Activated CD4-positive, alpha-beta T cell treated with anti-CD3 and anti-CD28 coated beads, Interleukin-2, amount 50 U/mL, for 1 hour (primary cell): ENCODE measurements at regions not wholly inside any gene's neighbourhood (a gene's known extent, or its start where the extent isn't known, plus 50 kb on each side); places are given as distances from the start of the nearest gene placed in this dataset.

Source experiments
- DNase-seq: peaks from one replicate; pipeline ENCODE4 v3.0.0-alpha.2; 2020

DNA sequence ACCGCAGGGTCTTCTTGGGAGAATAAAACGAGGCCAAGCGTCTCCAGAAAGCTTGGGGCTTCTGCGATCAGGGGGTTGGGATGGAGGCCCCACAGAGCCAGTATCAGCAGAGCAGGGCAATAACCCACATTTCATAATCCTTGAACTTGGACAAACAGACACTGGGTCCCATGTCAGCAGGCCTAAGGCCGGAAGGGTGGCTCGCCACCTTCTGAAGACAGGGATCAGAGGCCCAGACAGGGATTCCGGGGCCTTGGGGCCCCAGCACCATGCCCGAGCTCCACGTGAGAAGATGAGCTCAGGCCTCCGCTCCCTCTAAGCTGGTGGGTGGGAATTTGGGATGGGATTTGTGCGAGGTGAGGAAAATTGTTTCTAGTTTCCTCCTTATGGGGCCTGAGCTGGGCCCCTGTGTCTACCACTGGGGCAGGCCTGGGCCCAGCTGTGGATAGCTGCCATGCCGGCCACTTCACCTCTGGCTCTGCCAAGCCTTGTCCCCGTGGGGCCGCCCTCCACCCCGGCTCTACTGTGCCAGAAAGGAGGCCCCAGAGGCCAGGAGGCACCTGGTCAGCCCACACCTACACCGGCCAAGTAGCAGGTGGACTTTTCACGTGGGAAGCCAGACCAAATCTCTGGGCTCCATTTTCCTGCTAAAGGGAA lies 67.2 kb upstream of the DLK1 start:
- no peak for DNase-seq

- DNase-seq, result no peak
These were observed 66.2 kb upstream of the DLK1 start for GRCh38 chr14:100660498-100660881.

- DNase-seq, result no peak
These were observed 65.6 kb upstream of the DLK1 start for GRCh38 chr14:100660882-100661635.

DNA sequence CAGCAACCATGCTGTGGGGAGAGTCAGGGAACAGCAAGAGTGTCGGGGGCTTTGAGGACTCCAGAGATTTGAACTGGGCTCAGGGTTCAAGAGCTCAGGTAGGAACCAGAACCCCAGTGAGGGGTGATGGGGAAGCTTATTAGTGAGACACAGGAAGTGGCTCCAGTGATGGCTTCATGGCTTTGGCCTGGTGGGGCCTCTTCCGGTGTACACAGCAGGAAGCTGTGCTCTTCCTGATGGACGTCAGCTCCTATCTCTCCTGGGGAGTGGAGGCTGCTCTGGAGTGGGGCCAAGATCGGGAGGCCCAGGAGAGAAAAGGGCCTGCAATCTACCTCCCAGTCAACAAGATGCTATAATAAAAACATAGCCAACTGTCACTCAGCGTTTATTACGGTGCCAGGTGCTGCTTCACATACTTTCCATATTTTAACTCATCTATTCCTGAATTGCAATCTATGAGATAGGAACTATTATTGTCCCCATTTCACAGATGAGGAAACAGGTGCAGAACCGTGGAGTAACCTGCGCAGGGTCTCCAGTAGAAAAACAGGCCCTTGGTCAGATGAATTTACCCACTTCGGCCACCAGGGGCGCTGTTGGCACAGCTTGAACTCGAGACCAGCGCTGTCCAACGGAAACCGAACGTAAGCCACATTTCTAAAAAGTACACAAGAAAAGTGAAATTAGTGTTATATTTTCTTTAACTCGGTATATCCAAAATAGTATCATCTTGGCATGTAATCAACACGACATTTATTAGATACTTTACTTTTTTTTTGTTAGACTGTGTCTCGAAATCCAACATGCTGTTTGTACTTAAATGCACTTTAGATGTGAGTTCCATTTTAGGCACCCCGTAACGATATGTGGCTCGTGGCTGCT lies 63.6 kb upstream of the DLK1 start:
- peak; percentile 57 for DNase-seq

DNA sequence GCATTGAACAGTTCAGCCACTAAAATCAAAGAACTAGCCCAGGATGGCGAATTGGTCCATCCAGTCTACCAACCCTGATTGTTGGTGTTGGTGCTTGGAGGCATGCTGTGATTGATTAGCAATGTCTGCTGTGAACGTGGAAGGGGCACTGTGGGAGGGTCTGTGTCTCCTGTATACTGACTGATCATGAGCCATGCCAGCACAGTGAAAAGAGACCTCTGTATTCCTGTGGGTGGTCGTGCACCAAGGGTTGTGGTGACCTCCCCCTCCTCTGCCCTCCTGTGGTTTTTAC lies 63.0 kb upstream of the DLK1 start:
- DNase-seq, result no peak

- no peak for DNase-seq
These were observed 62.5 kb upstream of the DLK1 start for GRCh38 chr14:100664231-100664630.

DNA sequence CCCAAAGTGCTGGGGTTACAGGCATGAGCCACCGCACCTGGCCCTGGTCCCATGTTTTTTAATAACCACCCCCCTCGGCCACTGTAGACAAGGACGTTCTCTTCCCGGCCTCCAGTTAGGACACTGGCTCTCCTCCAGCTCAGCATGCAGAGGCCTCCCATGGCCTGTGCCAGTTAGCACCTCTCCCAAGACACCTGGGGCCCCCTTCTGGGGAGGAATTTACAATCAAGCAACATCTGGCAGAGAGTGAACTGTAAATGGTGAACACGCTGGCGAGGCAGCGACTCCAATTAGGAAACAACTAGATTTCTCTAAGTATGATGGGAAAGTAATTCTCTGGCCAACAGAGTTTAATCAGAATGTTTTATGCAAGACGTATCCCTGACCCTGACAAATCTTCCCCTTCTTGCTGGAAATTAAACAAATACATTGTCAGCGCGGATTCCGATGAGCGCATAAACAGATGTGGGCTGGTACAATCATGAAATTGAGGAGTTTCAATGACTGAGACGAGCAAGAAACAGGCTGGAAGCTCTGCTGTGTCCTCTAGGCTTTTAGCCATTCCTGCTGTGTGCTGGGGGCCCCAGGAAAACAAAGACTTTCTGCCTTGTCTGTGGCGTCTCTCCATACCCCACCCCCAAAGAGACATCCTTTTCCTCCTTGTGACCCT lies 61.7 kb upstream of the DLK1 start:
- DNase-seq, result no peak

DNA sequence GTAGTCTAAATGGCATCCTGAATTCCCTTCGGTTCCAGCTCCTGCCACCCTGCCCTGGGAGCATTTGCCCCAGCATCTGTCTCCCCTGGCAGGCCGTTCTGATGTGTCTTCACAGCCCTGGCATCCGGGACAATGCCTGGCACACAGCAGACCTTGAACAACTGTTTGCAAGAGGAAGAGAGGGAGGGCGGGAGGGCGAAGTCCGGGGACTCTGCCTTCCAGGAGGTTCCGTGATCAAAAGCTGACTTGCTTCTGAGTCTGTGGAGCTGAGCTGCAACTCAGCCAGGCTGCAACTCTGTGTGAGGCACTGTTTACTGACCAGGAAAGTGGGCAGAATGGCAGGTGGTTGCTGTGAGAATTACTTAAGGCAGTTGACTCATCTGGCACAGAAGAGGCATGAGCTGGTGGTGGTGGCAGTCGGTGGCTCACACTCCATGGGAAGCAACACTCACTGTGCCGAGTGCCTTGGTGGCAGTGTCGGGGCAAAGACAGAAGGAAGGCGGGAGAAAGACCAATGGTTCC lies 61.1 kb upstream of the DLK1 start:
- DNase-seq, result no peak

DNA sequence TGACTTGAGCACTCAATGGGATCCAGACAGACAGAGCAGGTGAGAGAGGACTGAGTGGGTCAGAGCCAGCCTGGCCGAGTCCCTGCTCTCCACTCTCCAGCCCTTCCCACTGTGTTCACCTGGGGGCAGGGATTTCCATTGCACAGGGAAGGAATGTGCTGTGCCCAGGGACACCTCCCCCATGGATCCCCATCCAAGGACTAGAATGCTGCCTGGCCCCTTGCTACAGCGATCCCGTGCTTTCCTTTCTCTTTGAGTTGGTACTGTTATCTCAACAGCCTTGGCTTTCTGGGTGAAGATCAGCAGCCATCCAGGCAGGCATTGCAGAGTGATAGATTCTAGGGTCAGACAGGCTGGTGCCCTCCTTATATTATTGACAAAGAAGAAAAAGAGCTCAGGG lies 60.3 kb upstream of the DLK1 start:
- no peak for DNase-seq

- no peak for DNase-seq
These were observed 59.8 kb upstream of the DLK1 start for GRCh38 chr14:100666851-100667250.

DNA sequence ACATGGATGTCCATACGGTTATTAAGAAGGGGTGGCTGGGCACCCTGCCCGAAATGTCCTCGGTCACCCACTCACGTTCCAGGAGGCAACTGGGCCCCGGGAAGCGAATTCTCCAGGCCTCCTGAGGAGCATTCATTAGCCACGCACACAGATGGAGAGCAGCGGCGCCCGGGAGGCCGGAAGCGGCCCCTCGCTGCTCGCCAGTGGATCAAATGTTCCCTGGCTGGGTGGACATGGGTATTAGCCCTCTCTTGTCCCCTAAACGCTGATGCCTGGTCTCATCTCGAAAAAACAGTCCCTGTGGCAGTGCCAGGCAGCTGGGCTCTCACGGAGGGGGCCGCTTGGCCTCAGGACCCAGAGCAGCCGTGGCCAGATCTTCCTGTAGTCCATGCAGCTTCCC lies 59.0 kb upstream of the DLK1 start:
- DNase-seq, result no peak

GRCh38 chr14:100668352-100668751 lies 58.3 kb upstream of the DLK1 start:
- DNase-seq, result no peak

DNA sequence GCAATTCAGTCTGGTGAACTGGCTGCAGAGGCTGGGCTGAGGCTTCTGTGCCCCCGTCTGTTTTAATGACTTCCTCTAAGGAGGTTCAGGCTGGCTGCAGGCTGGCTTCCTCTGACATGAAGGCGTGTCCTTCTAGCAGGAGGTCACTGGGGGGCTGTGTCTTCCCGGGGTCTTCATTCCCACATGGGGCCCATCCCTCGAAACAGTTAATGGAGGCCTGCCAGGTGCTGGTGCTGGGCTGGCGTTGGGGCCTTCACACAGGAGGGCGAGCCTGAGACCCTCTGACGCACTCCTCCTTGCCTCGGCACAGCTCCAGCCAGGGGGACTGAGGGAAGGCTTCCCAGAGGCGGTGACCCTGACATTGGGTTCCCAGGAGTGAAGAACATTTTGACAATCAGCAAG lies 57.7 kb upstream of the DLK1 start:
- no peak for DNase-seq

- no peak for DNase-seq
These were observed 57.2 kb upstream of the DLK1 start for GRCh38 chr14:100669468-100669867.

- no peak for DNase-seq
These were observed 56.5 kb upstream of the DLK1 start for GRCh38 chr14:100670017-100670752.

- no peak for DNase-seq
These were observed 56.0 kb upstream of the DLK1 start for GRCh38 chr14:100670753-100671049.

DNA sequence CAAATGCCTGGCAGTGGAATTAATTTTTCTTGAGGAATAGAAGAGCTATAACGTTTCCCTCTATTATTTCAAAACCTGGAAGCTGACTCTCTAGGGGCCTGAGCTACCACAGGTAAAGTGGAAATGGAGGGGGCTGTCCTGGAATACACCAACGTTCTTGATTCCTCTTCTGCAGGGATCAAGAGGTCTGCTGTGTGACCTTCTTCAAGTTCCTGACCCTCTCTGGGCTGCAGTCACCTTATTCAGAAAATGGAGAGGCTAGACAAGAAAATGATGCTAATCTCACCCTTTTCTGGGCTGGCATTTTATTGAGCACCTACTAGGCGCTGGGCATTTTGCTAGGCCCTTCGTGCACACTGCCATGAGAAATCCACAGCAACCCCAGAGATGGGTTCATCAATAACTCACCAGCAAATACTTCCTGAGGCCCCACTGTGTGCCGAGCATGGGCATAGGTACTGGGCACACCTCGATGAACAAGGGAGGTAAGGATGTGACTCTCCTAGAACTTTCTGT lies 55.2 kb upstream of the DLK1 start:
- DNase-seq, result no peak

- no peak for DNase-seq
These were observed 54.8 kb upstream of the DLK1 start for GRCh38 chr14:100671906-100672305.

GRCh38 chr14:100673085-100673806 lies 53.4 kb upstream of the DLK1 start:
- DNase-seq, result no peak

- DNase-seq, result no peak
These were observed 52.9 kb upstream of the DLK1 start for GRCh38 chr14:100673807-100674154.

DNA sequence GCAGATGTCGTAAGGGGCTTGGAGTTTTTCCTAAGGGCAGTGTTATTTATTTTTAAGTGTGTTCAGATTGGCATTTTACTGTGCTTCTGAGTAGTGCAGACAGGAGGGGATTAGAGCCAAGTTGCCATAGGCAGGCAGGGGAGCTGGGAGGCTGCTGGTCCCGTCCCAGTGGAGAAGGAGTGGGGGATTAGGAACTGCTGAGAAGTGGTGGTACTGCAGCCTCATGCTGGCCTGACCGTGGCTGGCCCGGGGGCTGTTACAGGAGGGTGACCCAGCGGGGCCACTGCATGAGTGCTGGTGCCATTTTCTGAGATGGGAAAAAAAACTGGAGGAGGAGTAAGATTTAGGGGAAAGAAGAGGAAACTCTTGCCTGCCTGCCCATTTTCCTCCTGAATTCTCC lies 52.3 kb upstream of the DLK1 start:
- DNase-seq, result no peak
